GM23248 (cell line): ENCODE measurements at regions not wholly inside any gene's neighbourhood (a gene's known extent, or its start where the extent isn't known, plus 50 kb on each side); places are given as distances from the start of the nearest gene placed in this dataset.

Experiments used
- DNase-seq: peaks from one replicate; pipeline ENCODE4 v3.0.0-alpha.2; 2015
- H2AFZ ChIP-seq: fragments of 200-600 bp; sonication (generic); 2 replicates; pipeline ENCODE4 v1.6.1; 2016; ENCODE audit warnings: antibody characterized with exemption
- H3F3A ChIP-seq: fragments of 200-600 bp; sonication (generic); 2 replicates; pipeline ENCODE4 v1.6.1; 2016; ENCODE audit warnings: mild to moderate bottlenecking, antibody characterized with exemption, mixed run types; ENCODE audit not compliant: insufficient read depth
- H3K27ac ChIP-seq: fragments of 200-600 bp; sonication (generic); 2 replicates; pipeline ENCODE4 v1.5.1; 2016; ENCODE audit warnings: mild to moderate bottlenecking
- H3K27me3 ChIP-seq: fragments of 200-600 bp; sonication (generic); replicated peaks from 2 replicates; pipeline ENCODE4 v1.6.1; 2016; ENCODE audit warnings: mild to moderate bottlenecking; ENCODE audit not compliant: insufficient read depth
- H3K36me3 ChIP-seq: fragments of 200-600 bp; sonication (generic); 2 replicates; pipeline ENCODE4 v1.6.1; 2016; ENCODE audit warnings: low read depth, mild to moderate bottlenecking
- H3K4me1 ChIP-seq: fragments of 200-600 bp; sonication (generic); 2 replicates; pipeline ENCODE4 v1.6.1; 2016; ENCODE audit warnings: mild to moderate bottlenecking; ENCODE audit not compliant: insufficient read depth
- H3K4me2 ChIP-seq: fragments of 200-600 bp; sonication (generic); one replicate; pipeline ENCODE4 v1.6.1; 2016; ENCODE audit warnings: mild to moderate bottlenecking; ENCODE audit not compliant: unreplicated experiment
- H3K4me3 ChIP-seq: fragments of 200-600 bp; sonication (generic); 2 replicates; pipeline ENCODE4 v1.5.1; 2016; ENCODE audit warnings: mild to moderate bottlenecking
- H3K79me2 ChIP-seq: fragments of 200-600 bp; sonication (generic); 2 replicates; pipeline ENCODE4 v1.6.1; 2016; ENCODE audit warnings: mild to moderate bottlenecking; ENCODE audit not compliant: insufficient read depth
- H3K9ac ChIP-seq: fragments of 200-600 bp; sonication (generic); 2 replicates; pipeline ENCODE4 v1.6.1; 2016; ENCODE audit warnings: mild to moderate bottlenecking
- H3K9me2 ChIP-seq: fragments of 200-600 bp; sonication (generic); 2 replicates; pipeline ENCODE4 v1.6.1; 2016; ENCODE audit warnings: mixed run types, mild to moderate bottlenecking, moderate library complexity; ENCODE audit not compliant: insufficient read depth
- H3K9me3 ChIP-seq: fragments of 200-600 bp; sonication (generic); one replicate; pipeline ENCODE4 v1.6.1; 2017; ENCODE audit warnings: low read depth
- H4K20me1 ChIP-seq: fragments of 200-600 bp; sonication (generic); 2 replicates; pipeline ENCODE4 v1.6.0; 2016; ENCODE audit not compliant: insufficient read depth
- EZH2 ChIP-seq: fragments of 200-600 bp; sonication (generic); IDR thresholded peaks from 2 replicates; pipeline ENCODE4 v1.6.1; 2018; ENCODE audit warnings: antibody characterized with exemption, mild to moderate bottlenecking; ENCODE audit not compliant: insufficient read depth, poor library complexity, severe bottlenecking
- EZH2phosphoT487 ChIP-seq: fragments of 200-600 bp; sonication (generic); IDR thresholded peaks from 2 replicates; pipeline ENCODE4 v1.6.1; 2018; ENCODE audit warnings: antibody characterized with exemption, moderate library complexity, mild to moderate bottlenecking, low read depth; ENCODE audit not compliant: insufficient read depth
- WGBS, 2 experiments: methylation state at CpG; one replicate each; pipeline ENCODE4 v1.1.6; 2015 to 2017; ENCODE audit warnings: low lambda C conversion rate in 2 of 2, low coverage in 1 of 2; ENCODE audit errors: missing lambda C conversion rate in 2 of 2; 5-methylcytosine and 5-hydroxymethylcytosine counted together
- in situ Hi-C: fragments of 300-500 bp; cut with MboI; formaldehyde crosslinking; loops from 2 replicates; pipeline ENCODE4 v1.15.0; 2020

DNA sequence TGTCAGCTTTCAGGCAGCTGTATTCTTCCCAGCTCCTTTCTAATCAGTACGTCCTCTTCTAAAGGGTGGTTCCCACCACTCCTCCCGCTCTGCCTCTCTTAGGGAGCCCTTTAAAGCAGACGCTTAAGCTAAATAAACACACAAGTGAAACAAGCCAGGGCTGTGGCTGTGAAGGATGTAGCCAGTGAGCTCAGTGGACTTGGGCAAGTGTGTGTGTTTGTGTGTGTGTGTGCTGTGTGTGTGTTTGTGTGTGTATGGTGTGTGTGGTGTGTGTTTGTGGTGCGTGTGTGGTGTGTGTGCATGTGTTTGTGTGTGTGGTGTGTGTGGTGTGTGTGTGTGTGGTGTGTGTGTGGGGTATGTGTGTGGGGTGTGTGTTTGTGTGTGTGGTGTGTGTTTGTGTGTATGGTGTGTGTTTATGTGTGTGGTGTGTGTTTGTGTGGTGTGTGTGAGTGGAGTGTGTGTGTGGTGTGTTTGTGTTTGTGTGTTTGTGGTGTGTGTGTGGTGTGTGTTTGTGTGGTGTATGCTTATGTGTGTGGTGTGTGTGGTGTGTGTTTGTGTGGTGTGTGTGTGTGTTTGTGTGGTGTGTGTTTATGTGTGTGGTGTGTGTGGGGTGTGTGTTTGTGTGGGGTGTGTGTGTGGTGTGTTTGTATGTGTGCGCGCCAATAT is 283.3 kb downstream of the PTTG2 start:
- Histone ChIP-seq H3K36me3 (no peaks in the 10 kb centered on the region), H3F3A (no peaks in the 10 kb centered on the region), H3K27ac (no peak overlapping the region), H3K9me3 (no peaks in the 10 kb centered on the region), H4K20me1 (no peaks in the 10 kb centered on the region), H3K9ac (no peak overlapping the region), H3K4me1 (no peaks in the 10 kb centered on the region), H3K4me3 (no peak overlapping the region), H3K27me3 (no peaks in the 10 kb centered on the region), H2AFZ (peak overlapping the region; percentile 47; the same call in 1 of the 2 replicates), H3K4me2 (no peak overlapping the region), H3K9me2 (no peaks in the 10 kb centered on the region), H3K79me2 (no peaks in the 10 kb centered on the region)
- WGBS, 2 experiments = 60 to 72% methylated on average over 5 to 6 of the region's 6 CpGs
- in situ Hi-C loops = no loop called here
- no peak for TF ChIP-seq EZH2
- TF ChIP-seq EZH2phosphoT487 = no peak
- no peak for DNase-seq

DNA sequence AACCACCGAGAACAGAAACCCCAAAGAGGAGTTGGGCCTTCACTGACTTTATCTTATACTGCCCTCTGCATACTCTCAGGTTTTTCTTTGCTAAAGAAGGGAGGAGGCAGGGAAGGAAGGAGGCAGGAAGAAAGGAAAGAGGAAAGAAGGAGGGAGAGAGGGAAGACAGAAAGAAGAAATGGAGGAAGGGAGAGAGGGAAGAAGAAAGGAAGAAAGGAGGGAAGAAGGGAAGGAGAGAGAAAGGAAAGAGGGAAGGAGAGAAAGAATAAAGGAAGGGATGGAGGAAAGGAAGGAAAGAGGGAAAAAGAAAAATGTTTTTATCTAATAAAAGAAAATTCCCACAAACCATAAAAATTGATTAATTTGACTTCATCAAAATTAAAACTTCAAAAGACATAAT is 294.6 kb downstream of the PTTG2 start:
- Histone ChIP-seq H3K4me3 (no peak overlapping the region), H3K4me1 (no peaks in the 10 kb centered on the region), H3K27ac (no peak overlapping the region), H4K20me1 (no peaks in the 10 kb centered on the region), H2AFZ (no peak overlapping the region), H3K4me2 (no peak overlapping the region), H3K36me3 (no peaks in the 10 kb centered on the region), H3K79me2 (no peaks in the 10 kb centered on the region), H3K9me2 (no peaks in the 10 kb centered on the region), H3K9me3 (peaks cover 5% of the 10 kb centered on the region), H3K27me3 (no peaks in the 10 kb centered on the region), H3F3A (no peaks in the 10 kb centered on the region), H3K9ac (no peak overlapping the region)
- DNase-seq = no peak
- TF ChIP-seq EZH2phosphoT487 = no peak
- no peak for TF ChIP-seq EZH2
- WGBS, 2 experiments = 93 to 94% methylated on average over 1 of the region's 1 CpG
- in situ Hi-C loops = no loop called here

DNA sequence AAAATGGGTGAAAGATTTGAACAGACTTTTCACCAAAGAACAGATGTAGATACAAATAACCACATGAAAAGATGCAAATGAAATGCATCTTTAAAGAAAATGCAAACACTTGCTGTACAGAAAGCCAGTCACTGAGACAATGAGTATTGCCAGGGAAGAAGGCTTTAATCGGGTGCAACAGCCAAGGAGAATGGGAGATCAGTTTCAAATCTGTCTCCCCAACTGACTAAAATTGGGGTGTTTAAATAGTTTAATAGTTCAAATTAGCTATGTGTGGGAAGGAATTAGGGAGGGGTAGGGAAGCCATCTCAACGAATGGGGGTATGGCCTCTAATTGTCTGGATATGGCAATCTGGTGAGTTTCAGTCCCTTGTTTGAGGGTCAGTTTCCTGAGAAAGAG is 295.4 kb downstream of the PTTG2 start:
- WGBS, 2 experiments = 67 to 83% methylated on average over 2 of the region's 2 CpGs
- Histone ChIP-seq H2AFZ (no peak overlapping the region), H3K27ac (no peak overlapping the region), H3K4me3 (no peak overlapping the region), H3K4me1 (0 out of 2 replicates have a peak, but pooled peaks cover 4% of the 10 kb centered on the region), H3K79me2 (no peaks in the 10 kb centered on the region), H3K27me3 (no peaks in the 10 kb centered on the region), H3K9ac (no peak overlapping the region), H3F3A (no peaks in the 10 kb centered on the region), H3K36me3 (no peaks in the 10 kb centered on the region), H3K9me3 (no peaks in the 10 kb centered on the region), H3K4me2 (no peak overlapping the region), H4K20me1 (no peaks in the 10 kb centered on the region), H3K9me2 (no peaks in the 10 kb centered on the region)
- DNase-seq = no peak
- no peak for TF ChIP-seq EZH2phosphoT487
- TF ChIP-seq EZH2 = no peak
- in situ Hi-C loops = no loop called here

DNA sequence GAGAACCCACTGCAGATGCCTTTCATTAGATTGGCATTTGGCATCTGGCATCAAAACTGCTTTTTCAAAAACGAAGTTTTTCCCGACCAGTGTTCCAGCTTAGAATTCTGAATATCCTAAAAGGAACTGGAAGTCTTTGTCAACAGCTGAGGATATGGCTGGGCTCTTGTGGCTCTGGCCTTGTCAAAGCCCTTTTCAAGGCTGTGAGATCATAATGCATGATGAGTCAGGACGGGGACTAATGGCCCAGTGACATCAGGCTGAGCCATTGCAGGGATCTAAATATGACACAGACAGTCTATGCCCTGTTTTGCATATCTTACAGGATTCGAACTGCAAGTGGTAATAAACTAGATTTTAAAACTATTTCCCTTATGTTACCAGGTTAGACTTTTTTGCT is 306.4 kb downstream of the PTTG2 start:
- Histone ChIP-seq H3K36me3 (no peaks in the 10 kb centered on the region), H3F3A (no peaks in the 10 kb centered on the region), H3K4me1 (peaks cover 6% of the 10 kb centered on the region; the same call in 1 of the 2 replicates), H3K9me2 (no peaks in the 10 kb centered on the region), H3K79me2 (no peaks in the 10 kb centered on the region), H2AFZ (peak overlapping the region; percentile 21; the same call in 1 of the 2 replicates), H3K27ac (no peak overlapping the region), H3K27me3 (0 out of 2 replicates have a peak, but pooled peaks cover under 1% of the 10 kb centered on the region), H3K9ac (no peak overlapping the region), H3K9me3 (no peaks in the 10 kb centered on the region), H3K4me2 (no peak overlapping the region), H4K20me1 (no peaks in the 10 kb centered on the region), H3K4me3 (no peak overlapping the region)
- 3 to 5% methylated on average over 4 of the region's 4 CpGs for WGBS, 2 experiments
- in situ Hi-C loops = no loop called here
- DNase-seq = peak; percentile 79
- TF ChIP-seq EZH2 (no peak), EZH2phosphoT487 (no peak)
